ENCODE measurements at regions not wholly inside any gene's neighbourhood (a gene's known extent, or its start where the extent isn't known, plus 50 kb on each side); places are given as distances from the start of the nearest gene placed in this dataset.
"Not testable (repeated sequence)": the region's sequence is repeated elsewhere in the genome, so short reads cannot be mapped to it uniquely, and the experiment has no call there.

DNA sequence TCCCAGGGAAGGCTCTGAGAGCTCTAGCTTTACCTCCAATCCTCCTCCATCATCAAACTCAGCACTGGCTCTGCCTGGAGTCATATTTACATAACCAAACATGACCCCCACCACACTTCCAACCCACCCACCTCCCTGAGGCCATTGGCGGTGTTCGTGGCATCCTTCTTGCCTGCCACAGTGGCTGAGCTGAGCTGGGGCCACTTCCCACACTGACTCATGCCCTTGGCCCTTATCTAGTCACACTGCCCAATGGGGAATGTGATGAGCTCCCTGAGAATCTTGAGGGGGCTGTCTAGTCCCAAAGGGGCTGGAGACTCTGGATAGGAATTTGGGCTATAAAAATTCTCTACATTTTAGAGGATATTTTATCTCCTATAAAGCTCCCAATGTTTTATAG, 230.9 kb upstream of the IRF2BP2 start:
- FAIRE-seq (no peak), DNase-seq (ENCODE audit: extremely low spot score, insufficient read length, low read depth) (no peak)

DNA sequence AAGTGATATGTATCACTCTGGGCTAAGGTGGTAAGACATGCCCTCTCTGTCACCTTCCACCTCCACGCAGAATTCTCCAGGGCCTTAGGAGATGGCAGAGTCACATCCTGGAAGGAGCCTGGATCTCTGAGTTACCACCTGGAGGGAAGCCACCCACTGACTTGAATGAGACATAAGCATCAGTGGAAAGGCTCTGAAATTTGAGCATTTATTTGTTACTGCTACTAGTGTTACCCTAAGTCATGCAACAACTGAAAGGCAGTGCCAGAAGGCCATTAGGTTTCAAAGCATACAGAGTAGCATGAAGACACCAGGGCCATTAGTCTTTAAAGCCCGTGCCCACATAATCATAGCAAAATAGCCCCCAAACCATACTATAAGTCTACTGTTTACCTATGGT, 230.3 kb upstream of the IRF2BP2 start:
- FAIRE-seq = no peak

DNA sequence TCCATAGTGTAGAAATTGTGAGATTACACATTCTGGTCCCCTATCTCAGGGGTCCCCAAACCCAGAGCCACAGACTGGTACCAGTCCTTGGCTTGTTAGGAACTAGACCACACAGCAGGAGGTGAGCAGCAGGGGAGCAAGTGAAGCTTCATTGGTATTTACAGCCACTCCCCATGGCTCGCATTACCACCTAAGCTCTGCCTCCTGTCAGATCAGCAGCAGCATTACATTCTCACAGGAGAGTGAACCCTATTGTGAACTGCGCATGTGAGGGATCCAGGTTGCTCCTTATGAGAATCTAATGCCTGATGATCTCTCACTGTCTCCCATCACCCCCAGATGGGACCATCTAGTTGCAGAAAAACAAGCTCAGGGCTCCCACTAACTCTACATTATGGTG, 229.7 kb upstream of the IRF2BP2 start:
- FAIRE-seq (no peak), DNase-seq (ENCODE audit: extremely low spot score, insufficient read length, low read depth) (no peak)

More for the DNA sequence above, 230.3 kb upstream of the IRF2BP2 start:
- DNase-seq (ENCODE audit: extremely low spot score, insufficient read length, low read depth) = no peak

DNA sequence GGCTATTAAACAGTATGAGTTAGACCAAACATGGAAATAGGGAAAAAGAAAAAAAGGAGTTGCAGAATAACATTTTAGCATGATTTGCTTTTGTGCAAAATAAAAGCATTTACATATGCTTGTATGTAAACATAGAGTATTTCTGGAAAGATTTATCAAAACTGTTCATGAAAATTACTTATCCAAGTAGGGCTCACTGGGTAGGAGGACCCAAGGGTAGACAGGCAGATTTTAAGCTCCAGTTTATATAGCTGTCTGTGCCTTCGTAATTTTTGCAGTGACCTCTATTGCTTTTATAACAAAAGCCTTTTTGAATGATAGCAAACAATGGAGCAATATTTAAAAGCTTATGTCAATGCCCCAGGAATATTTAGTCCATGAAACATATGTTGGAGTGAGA, 228.8 kb upstream of the IRF2BP2 start:
- no peak for FAIRE-seq
- DNase-seq (ENCODE audit: extremely low spot score, insufficient read length, low read depth) = no peak

DNA sequence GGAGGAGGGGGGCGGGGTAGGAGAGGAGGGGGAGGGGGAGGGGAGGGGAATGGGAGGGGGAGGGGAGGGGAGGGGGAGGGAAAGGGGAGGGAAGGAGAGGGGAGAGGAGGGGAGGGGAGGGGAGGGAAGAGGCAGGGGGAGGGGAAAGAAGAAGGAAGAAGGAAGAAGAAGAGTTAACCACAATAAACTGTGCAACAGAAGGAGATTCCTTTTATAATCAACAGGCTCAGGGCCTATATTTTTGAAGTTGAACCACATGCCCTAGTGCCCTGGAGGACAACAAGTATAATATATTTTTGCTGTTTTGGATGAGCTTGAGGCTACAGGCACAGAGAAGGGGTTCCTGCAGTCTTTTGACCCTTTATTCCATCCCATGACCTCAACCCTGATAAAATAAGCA, 228.2 kb upstream of the IRF2BP2 start:
- DNase-seq (ENCODE audit: extremely low spot score, insufficient read length, low read depth) (no peak), FAIRE-seq (no peak)

DNA sequence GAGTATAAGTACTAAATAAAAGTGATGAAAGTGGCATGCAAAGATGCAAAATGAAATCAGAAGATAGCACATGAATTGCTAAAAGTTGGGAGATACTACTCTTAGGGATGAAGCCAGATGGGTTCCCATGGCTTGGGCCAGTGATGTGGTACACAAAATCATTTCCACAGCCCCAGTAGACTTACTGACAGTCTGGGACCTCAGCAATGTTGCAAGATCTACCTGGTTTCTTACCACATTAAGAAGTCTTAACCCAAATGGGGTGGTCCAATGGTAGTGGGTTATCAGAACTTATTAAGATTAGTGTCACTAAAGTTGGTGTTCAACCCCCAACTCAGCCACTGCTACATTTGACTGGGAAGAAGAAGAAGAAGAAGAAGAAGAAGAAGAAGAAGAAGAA, 227.7 kb upstream of the IRF2BP2 start:
- DNase-seq (ENCODE audit: extremely low spot score, insufficient read length, low read depth) = no peak

DNA sequence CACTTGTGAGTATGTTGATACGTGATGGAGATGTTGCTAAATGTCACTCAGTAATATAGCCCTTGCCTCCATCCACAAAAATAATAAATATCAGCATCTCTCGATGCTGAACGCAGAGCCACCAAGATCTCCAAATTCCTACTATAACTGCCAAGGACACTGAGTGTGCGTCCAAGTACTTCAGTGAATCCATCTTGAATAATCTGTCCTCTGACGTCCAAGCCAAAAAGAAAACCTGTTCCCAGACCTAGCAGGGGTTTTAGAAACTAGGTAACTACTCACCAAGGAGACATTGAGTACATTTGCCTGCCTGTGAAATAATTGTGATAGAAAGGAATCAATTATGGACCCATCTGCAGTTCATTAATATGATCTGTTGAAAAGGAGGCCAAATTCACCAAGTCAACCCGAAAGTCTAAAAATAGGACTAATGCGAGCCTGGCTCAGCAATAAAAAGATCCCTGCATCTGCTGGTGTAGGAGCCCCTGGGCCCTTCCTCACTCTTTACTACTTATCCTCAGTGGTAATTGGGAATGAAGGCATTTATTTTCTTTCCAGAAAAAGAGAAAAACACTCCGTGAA, 226.9 kb upstream of the IRF2BP2 start:
- DNase-seq (ENCODE audit: extremely low spot score, insufficient read length, low read depth) = no peak
- no peak for FAIRE-seq

More for the DNA sequence above, 227.7 kb upstream of the IRF2BP2 start:
- FAIRE-seq = no peak

DNA sequence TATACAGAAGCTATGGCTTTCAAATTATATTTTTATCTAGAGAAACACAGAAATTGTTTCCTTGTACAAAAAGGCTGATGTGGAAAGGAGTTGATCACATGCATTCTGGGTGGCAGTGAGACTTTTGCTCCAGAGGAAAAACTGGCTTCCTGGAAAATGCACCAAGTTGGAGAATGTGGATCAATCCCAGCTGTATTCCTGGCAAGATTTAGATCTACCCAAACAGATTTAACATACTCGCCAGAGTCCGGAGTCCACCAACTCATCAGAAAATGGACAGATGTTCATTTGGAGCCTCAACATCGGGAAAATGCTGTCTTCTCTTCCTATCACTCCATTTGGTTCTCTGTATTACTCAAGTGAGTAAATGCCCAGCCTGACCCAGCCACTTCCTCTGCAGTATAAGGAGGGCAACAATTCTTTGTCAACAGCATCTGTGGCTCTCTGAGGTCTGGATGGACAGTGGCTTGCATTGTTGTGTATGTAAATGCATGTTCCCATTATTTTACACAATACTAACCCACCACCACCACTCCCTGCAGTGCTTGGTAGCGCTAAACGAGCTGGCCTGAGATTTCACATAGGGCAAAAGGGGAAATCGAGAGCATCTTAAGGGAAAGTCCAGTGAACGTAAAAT, 226.2 kb upstream of the IRF2BP2 start:
- DNase-seq (ENCODE audit: extremely low spot score, insufficient read length, low read depth) (no peak), FAIRE-seq (no peak)

DNA sequence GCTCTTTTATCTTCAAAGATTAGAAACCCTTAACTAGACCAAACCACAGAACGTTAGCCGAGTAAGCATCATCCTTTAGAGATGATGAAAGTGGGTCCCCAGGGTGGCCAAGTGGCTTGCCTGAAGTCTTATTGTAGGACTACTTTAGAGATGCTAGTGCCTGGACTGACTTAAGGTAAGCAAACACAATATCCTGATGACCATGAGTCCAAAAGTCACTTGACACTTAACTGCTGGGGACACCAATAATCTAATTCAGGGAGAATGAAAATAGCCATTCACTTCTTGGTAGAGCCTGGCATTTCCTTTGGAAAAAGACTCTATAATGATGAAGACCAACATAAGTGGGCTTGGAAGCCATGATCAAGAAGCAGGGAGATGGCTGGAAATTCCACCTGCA, 225.3 kb upstream of the IRF2BP2 start:
- DNase-seq (ENCODE audit: extremely low spot score, insufficient read length, low read depth) (no peak), FAIRE-seq (no peak)

DNA sequence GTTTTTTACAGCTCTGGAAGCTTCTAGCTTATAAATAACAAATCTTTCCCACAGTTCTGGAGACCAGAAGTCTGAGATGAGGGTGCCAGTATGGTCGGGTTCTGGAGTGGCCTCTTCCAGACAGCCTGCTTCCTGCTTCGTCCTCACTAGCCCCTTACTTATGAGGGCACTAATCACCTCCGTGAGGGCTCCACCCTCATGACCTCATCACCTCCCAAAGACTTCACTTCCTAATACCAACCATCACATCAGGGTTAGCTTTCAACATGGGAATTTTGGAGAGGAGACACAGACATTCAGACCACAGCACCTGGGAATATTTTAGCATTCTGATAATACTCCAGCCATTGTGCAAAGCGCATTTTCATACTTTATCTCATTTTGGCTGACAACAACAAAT, 223.7 kb upstream of the IRF2BP2 start:
- DNase-seq (ENCODE audit: extremely low spot score, insufficient read length, low read depth) (no peak), FAIRE-seq (no peak)

DNA sequence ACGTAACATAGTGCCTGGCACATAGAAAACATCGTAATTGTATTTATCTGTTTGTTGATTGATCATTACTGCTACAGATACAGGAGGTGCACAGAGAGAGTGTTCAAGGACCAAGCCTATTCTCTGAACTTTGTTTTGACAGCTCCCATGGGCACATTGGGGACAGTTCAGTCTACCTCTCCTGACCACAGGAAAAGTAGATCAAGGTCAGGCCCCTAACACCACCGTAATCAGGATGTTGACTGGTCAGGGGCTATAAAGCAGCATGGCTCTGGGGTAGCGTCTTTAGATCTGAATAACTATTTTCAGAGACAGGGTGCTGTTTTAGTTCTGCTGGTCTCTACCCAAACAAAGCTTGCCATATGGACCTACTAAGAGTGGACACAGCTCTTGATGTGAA, 223.1 kb upstream of the IRF2BP2 start:
- DNase-seq (ENCODE audit: extremely low spot score, insufficient read length, low read depth) = no peak
- no peak for FAIRE-seq

DNA sequence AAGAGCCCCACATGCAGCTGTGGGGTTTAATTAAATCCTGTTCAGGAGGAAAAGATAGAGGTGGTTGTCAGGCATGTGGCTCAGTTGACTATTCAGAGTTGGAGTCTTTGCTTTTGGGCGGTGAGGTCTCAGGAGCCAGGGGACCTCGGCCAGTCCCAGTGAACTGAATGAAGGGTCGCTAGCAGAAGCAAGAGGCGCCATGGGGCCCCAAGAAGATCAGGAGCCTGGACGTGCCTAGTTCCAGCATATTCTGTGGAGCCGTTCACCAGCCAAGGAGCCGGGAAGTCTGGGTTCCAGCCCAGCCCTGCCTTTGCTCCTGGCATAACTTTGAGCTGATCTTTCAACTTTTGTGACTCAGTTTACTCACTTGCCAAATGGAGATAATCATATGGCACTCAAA, 217.7 kb upstream of the IRF2BP2 start:
- FAIRE-seq = no peak
- DNase-seq (ENCODE audit: extremely low spot score, insufficient read length, low read depth) = no peak

DNA sequence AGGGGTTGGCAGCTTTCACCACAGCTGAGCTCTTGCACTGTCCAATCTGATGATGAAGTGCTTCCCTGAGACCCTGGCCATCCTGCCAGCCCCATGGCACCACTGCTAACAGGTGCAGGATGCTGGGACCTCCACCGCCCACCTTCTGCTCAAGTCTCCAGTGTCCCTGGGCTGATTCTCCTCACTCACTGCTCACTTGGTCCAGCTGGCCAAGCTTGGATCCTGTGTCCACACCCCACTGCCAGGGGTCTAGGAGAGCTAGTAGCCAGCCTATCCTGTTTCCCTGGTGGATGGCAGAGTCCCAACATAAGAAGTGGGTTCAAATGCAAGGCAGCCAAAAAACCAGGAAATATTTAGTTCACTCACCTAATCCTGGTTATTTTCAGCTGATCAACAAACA, 217.2 kb upstream of the IRF2BP2 start:
- DNase-seq (ENCODE audit: extremely low spot score, insufficient read length, low read depth) (no peak), FAIRE-seq (no peak)

DNA sequence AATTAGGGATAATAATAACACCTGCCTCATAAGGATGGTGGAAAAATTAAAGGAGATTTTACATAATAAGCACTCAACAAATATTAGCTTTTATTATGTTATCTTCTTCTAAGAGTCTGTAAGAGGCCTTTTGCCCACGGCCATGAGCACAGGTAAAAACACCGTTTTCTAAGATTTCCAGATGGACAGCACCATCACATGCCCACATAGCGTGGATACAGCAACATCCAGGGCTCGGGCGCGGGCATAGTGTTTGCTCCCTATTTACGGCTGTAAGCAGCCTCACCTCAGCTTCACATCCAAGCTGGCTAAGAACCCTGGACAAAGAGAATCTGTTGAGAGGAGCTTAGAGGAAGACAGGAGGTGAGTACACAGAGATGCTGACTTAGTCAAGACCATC, 216.4 kb upstream of the IRF2BP2 start:
- FAIRE-seq = no peak
- DNase-seq (ENCODE audit: extremely low spot score, insufficient read length, low read depth) = no peak

DNA sequence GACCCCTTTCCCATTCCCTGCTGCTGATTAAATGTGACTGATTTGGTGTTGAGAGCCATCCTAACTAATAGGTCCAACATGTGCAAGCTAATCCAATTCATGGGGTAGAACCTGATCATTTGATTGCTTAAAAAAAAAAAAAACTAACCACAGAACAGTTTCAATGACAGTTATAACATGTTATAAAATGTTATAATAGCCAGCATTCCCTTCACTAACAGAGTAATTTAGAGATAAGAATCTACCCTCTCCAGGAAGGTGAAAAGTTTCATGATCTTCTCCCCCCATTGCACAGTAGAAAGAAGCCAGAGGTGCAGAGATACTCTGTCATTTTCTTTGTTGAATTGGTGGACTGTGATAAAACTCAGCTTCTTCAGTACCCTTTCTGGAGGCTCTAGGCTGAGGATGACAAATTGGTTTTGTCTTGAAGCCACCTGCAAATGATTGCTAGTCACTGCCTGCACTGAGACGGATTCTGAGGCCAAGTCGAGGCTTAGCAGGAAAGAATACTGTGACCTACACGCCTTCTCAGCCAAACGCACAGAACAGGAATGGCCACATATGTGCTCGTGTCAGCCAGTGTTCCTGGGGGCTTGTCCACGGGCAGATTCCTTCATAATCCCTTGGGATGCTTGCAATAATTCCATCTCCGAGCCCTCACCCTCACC, 215.7 kb upstream of the IRF2BP2 start:
- no peak for DNase-seq (ENCODE audit: extremely low spot score, insufficient read length, low read depth)
- FAIRE-seq = no peak

DNA sequence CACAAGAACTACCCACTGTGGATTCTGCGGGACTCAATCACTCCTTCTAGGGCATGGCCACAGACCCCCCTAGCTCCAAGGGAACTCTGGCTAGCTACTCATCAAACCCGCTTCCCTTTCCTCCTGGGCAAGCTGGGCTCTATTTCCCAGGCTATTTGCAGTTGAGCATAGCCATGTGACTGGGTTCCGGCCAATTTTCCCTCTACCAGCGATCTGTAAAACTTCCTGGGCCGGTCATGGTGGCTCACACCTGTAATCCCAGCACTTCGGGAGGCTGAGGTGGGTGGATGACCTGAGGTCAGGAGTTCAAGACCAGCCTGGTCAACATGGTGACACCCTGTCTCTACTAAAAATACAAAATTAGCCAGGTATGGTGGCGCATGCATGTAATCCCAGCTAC, 214.9 kb upstream of the IRF2BP2 start:
- FAIRE-seq; DNase-seq (ENCODE audit: extremely low spot score, insufficient read length, low read depth): not testable (repeated sequence)

DNA sequence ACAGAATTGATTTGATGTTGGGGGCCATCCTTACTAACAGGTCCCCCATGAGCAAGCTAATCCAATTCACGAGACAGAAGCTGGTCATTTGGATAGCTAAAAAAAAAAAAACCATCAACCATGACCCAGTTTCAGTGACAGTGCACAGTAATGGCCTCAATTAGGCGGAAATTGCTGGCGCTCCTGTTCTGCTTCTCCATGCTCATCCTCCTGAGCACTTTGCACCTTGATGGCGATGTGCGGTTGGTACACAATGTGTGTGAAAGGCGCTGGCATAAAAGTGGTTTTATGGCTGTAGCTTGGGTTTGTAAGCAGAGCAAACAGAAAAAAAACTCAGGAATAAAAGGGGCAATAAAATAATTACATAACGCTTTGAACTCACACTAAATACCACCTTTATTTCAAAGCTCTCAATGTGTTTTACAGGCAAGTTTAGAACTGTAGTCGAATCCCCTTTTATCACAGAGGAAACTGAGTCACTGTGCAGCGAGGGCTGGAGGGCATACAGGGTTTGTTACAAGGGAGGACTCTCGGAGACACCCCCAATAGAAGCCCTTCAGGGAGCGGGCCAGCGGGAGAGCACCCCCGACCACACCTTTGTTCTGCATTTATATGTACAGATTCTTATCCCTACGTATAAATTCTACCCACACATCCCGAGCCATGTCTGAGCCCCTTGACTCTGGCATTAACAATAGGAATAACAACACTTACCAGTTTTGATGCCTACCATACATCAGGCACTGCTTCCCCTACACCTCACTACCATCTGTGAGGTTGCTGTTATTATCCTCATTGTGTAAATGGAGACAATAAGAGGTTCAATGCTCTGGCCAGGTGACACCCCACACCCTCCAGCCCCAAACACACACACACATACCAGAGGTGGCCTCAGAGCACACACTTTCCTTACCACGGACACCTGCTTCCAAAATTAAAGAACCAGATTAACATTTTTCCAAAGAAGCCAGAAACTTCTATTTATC, 213.5 kb upstream of the IRF2BP2 start:
- DNase-seq (ENCODE audit: extremely low spot score, insufficient read length, low read depth) = no peak
- no peak for FAIRE-seq

DNA sequence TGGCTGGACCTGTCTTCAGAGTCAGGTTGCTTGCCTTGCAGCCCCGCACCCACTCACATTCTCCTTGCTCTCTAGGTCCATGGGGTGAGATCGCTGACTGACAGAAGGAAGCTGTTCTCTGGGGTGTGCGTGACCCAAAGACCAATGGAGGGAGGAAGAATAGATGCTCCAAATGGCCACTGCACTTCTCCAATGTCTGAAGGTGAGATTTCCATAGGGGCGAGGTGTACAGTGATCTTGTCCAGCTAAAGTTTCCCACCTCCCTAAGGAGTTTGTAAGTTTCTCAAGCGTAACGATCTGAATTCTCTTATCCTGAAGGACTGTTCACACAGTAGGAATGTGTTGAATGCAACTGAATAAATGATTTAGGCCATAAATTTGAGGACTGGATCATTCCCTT, 211.9 kb upstream of the IRF2BP2 start:
- FAIRE-seq = no peak
- no peak for DNase-seq (ENCODE audit: extremely low spot score, insufficient read length, low read depth)

DNA sequence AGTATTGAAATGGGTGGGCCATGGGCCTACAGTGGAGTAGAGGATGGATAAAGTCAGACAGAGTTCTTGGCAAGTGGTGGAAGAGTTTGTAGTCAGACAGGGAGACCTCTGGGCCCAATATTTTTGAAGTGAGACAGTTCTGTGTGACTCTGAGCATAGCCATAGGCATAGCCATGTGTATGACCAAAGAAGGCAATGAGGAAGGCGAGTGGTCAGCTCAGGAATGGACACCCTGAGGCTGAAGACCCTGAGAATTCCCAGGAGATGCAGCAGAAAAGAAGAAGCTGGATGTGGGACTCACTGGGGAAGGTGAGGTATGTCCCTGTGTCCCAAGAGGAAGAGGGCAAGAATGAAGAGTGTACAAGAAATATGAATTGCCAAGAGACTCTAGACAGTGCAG, 210.6 kb upstream of the IRF2BP2 start:
- DNase-seq (ENCODE audit: extremely low spot score, insufficient read length, low read depth) = no peak
- FAIRE-seq = no peak

DNA sequence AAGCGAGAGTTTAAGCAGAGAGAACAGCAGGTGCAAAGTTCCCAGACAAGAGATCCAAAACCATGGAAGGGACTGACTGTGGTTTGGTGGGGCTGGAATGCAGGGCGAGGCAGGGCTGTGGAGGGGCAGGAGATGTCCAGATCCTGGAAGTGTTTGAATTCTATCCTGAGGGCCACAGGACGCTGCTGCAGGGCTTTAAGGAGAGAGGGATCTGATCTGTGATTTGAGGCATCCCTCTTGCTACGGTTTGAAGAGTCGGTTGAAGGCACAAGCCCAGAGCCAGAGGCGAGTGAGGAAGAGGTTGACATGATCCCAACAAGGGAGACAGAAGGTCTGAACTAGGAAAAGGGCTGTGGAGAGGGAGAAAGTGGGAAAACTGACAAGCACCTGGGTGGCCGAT, 209.9 kb upstream of the IRF2BP2 start:
- not testable (repeated sequence) for FAIRE-seq; DNase-seq (ENCODE audit: extremely low spot score, insufficient read length, low read depth)

DNA sequence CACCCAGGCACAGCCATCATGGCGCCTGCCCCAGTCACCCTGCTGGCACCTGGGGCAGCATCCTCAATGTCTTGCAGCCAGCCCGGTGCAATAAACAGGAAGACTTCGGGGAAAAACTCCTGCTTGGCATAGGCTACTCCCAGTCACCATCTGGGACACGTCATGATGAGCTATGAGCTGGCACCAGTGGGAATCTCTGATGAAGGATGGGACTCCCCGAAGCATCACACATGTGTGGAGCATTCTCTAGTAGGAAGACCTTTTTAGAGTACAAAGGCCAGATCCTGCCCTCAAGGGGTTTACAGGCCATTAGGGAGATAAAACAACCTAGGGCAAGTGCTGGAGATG, 208.0 kb upstream of the IRF2BP2 start:
- not testable (repeated sequence) for FAIRE-seq; DNase-seq (ENCODE audit: extremely low spot score, insufficient read length, low read depth)

Measured in GM18507 (cell line).